Activated naive CD4-positive, alpha-beta T cell treated with anti-CD3 and anti-CD28 coated beads for 36 hours (primary cell): ENCODE measurements at regions not wholly inside any gene's neighbourhood (a gene's known extent, or its start where the extent isn't known, plus 50 kb on each side); places are given as distances from the start of the nearest gene placed in this dataset.
"Not testable (repeated sequence)": the region's sequence is repeated elsewhere in the genome, so short reads cannot be mapped to it uniquely, and the experiment has no call there.

ENCODE experiments used
- CTCF ChIA-PET: fragments of 350-600 bp; sonication (Branson Sonifier 250); formaldehyde crosslinking; loops from one replicate; lab custom pipeline; 2021; ENCODE audit warnings: antibody characterized with exemption; lab: Charles Lee
- DNase-seq: peaks from one replicate; pipeline ENCODE4 v3.0.0-alpha.2; 2020
- H3K27ac Mint-ChIP-seq: one replicate; pipeline ENCODE4 v1.8.0; 2021; ENCODE audit warnings: mild to moderate bottlenecking, mixed read lengths
- H3K27me3 Mint-ChIP-seq: one replicate; pipeline ENCODE4 v1.8.0; 2021; ENCODE audit warnings: low read depth, mixed read lengths
- H3K36me3 Mint-ChIP-seq: one replicate; pipeline ENCODE4 v1.8.0; 2021; ENCODE audit warnings: low read depth, mixed read lengths
- H3K4me1 Mint-ChIP-seq: one replicate; pipeline ENCODE4 v1.8.0; 2021; ENCODE audit warnings: low read depth, mixed read lengths
- H3K4me3 Mint-ChIP-seq: one replicate; pipeline ENCODE4 v1.8.0; 2021; ENCODE audit warnings: mild to moderate bottlenecking, moderate library complexity, mixed read lengths
- H3K9me3 Mint-ChIP-seq: one replicate; pipeline ENCODE4 v1.8.0; 2021; ENCODE audit warnings: mixed read lengths
- intact Hi-C: fragments of 100-400 bp; cut with micrococcal nuclease; formaldehyde crosslinking; loops from one replicate; pipeline ENCODE4 v1.15.1; 2023

- H3K9me3 Mint-ChIP-seq, CTCF ChIA-PET, intact Hi-C loops, H3K4me3 Mint-ChIP-seq, H3K27me3 Mint-ChIP-seq, H3K4me1 Mint-ChIP-seq, H3K27ac Mint-ChIP-seq, H3K36me3 Mint-ChIP-seq: not testable (repeated sequence)
- DNase-seq = peak; percentile 12
These were observed 113.5 kb downstream of the METRNL start for GRCh38 chr17:83192789-83193335.

DNA sequence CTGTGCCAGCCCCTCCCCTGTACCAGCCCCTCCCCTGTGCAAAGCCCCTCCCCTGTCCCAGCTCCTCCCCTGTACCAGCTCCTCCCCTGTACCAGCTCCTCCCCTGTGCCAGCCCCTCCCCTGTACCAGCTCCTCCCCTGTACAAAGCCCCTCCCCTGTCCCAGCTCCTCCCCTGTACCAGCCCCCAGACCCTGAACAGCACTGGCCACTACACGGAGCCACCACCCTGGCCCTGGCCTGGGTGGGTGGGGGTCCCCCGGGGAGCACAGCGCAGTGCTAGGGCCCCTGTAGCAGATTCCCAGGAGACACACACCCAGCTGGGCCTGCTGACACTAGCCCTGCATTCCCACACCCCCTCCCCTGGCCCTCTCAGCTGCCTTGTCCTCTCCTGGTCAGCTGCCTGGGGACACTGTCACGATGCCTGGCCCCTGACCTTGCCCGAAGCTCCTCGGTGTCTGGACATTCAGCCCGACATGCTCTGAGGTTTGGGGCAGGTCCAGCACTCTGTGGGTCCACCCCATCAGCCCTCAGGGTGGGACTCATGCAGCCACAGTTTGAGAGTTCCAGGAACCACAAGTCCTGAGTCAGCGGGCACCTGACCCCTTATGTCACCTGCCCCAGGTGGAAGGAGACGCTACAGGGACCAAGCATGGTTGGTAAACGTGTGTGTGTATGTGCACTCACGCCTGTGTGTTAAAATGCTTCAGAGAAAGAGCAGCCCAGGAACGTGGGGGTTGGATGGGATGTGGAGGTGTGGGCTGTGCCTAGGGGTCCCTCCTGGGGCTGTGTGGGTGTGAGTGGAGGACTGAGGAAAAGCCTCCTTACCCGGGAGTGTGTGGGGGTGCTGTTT lies 114.2 kb downstream of the METRNL start:
- no peaks in the 10 kb centered on the region for H3K27me3 Mint-ChIP-seq
- H3K4me3 Mint-ChIP-seq = no peak overlapping the region
- H3K27ac Mint-ChIP-seq = no peak overlapping the region
- no peak for DNase-seq
- H3K36me3 Mint-ChIP-seq = no peaks in the 10 kb centered on the region
- no peaks in the 10 kb centered on the region for H3K9me3 Mint-ChIP-seq
- intact Hi-C loops = no loop called here
- H3K4me1 Mint-ChIP-seq = peaks cover 7% of the 10 kb centered on the region
- CTCF ChIA-PET = no interaction called here

DNA sequence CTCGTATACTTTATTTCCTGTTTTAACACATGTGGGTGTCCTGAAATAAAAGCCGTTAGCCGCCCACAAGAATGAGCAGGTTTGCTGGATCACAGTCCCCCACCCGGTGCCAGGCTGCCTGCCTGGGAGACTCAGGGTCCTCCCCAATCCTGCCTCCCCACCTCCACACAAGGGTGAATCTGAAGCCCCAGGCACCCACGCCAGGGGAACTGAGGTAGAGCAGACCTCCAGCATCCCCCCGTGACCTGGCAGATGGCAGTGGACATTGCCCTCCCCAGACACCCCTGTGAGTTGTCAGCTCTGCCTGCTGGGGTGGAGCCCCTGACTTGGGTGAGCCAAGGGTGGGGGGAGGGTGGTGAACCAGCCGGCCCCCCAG lies 114.8 kb downstream of the METRNL start:
- CTCF ChIA-PET = no interaction called here
- Mint-ChIP-seq H3K27ac (no peak overlapping the region), H3K4me1 (peaks cover 14% of the 10 kb centered on the region), H3K36me3 (no peaks in the 10 kb centered on the region), H3K27me3 (no peaks in the 10 kb centered on the region), H3K9me3 (no peaks in the 10 kb centered on the region), H3K4me3 (no peak overlapping the region)
- no peak for DNase-seq
- intact Hi-C loops = no loop called here

DNA sequence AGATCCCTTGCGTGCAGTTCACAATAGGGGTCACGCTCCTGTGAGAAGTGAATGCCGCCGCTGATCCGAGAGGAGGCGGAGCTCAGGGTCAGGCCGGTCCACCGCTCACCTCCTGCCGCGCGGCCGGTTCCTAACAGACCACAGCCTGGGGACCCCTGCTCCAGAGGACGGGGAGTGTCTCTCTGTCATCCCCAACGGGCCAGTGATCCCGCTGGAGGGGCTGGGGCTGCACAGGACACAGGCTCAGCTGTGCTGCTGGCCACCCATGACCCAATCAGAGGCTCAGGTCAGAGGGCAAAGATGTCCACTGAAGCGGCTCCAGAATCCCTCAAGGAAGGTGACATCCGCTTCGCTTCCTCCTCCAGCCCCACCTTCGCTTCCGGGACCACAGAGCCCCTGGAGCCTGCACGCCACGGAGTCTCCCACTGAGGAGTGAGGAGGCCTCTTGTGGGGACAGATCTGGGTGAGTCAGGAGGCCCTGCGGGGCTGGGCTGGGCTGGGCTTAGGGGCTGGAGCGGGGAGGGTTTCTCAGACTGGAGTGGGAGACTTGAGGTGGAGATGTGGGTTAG lies 115.4 kb downstream of the METRNL start:
- peaks cover 20% of the 10 kb centered on the region for H3K4me1 Mint-ChIP-seq
- intact Hi-C loops = no loop called here
- no peak overlapping the region for H3K27ac Mint-ChIP-seq
- DNase-seq = peak; percentile 3
- no peaks in the 10 kb centered on the region for H3K36me3 Mint-ChIP-seq
- H3K9me3 Mint-ChIP-seq = no peaks in the 10 kb centered on the region
- H3K4me3 Mint-ChIP-seq = no peak overlapping the region
- CTCF ChIA-PET = no interaction called here
- H3K27me3 Mint-ChIP-seq = no peaks in the 10 kb centered on the region

DNA sequence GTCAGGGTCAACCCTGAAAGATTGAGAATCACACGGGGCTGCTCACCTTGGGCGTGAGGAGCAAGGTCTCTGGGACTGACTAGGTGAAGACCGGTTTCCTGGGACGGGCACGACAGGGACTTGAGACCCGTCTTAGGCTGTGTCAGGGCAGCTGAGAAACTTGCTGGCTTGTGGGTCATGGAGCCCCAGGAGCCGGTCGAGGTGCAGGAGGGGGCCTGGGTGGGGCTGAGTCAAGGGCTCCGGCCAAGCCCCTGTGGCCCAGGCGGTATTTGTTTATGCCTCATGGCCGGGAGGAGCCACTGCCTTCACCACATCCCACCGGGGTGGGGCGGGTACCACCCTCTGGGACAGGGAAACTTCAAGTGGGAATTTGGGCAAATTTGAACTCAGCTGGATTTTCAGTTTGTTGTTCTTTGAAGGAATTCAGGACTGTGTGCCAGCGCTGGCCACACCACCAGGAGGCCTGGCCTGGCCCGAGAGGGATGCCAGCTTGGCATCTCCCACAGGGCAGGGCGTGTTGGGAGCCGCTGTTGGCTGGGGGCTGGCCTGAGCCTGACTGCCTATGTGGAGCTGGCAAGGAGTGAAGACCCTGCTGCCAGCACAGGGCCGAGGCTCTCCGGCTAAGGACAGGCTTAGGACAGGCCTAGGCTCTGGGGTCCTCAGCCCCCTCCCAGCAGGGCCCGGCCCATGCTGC lies 116.1 kb downstream of the METRNL start:
- CTCF ChIA-PET = no interaction called here
- no peak overlapping the region for H3K27ac Mint-ChIP-seq

GRCh38 chr17:83196024-83196365 lies 116.6 kb downstream of the METRNL start:
- no peaks in the 10 kb centered on the region for H3K27me3 Mint-ChIP-seq
- H3K4me1 Mint-ChIP-seq = peaks cover 32% of the 10 kb centered on the region
- intact Hi-C loops = no loop called here
- DNase-seq = peak; percentile 4
- no peak overlapping the region for H3K4me3 Mint-ChIP-seq
- H3K36me3 Mint-ChIP-seq = no peaks in the 10 kb centered on the region
- H3K27ac Mint-ChIP-seq = no peak overlapping the region
- no peaks in the 10 kb centered on the region for H3K9me3 Mint-ChIP-seq
- CTCF ChIA-PET = no interaction called here

More for the DNA sequence above, 116.1 kb downstream of the METRNL start:
- DNase-seq = peak; percentile 3
- Mint-ChIP-seq H3K4me1 (peaks cover 27% of the 10 kb centered on the region), H3K36me3 (no peaks in the 10 kb centered on the region), H3K9me3 (no peaks in the 10 kb centered on the region), H3K4me3 (no peak overlapping the region), H3K27me3 (no peaks in the 10 kb centered on the region)
- intact Hi-C loops = no loop called here

GRCh38 chr17:83196366-83196765 lies 117.0 kb downstream of the METRNL start:
- H3K36me3 Mint-ChIP-seq = no peaks in the 10 kb centered on the region
- intact Hi-C loops = no loop called here
- no peak overlapping the region for H3K27ac Mint-ChIP-seq
- CTCF ChIA-PET = no interaction called here
- peaks cover 33% of the 10 kb centered on the region for H3K4me1 Mint-ChIP-seq
- no peaks in the 10 kb centered on the region for H3K9me3 Mint-ChIP-seq
- DNase-seq = no peak
- H3K4me3 Mint-ChIP-seq = no peak overlapping the region
- no peaks in the 10 kb centered on the region for H3K27me3 Mint-ChIP-seq

GRCh38 chr17:83196973-83197880 lies 117.8 kb downstream of the METRNL start:
- CTCF ChIA-PET = no interaction called here
- Mint-ChIP-seq H3K36me3 (no peaks in the 10 kb centered on the region), H3K4me1 (peaks cover 33% of the 10 kb centered on the region), H3K27ac (no peak overlapping the region), H3K9me3 (no peaks in the 10 kb centered on the region), H3K27me3 (no peaks in the 10 kb centered on the region), H3K4me3 (no peak overlapping the region)
- no peak for DNase-seq
- intact Hi-C loops = no loop called here

- Mint-ChIP-seq H3K27me3 (no peaks in the 10 kb centered on the region), H3K27ac (peak overlapping the region; percentile 83), H3K36me3 (no peaks in the 10 kb centered on the region), H3K9me3 (no peaks in the 10 kb centered on the region), H3K4me3 (peak overlapping the region; percentile 54), H3K4me1 (peaks cover 31% of the 10 kb centered on the region)
- CTCF ChIA-PET = no interaction called here
- intact Hi-C loops = no loop called here
- no peak for DNase-seq
These were observed 119.2 kb downstream of the METRNL start for GRCh38 chr17:83198366-83199341.

- Mint-ChIP-seq H3K4me1 (peaks cover 25% of the 10 kb centered on the region), H3K27ac (peak overlapping the region; percentile 83), H3K36me3 (no peaks in the 10 kb centered on the region), H3K9me3 (no peaks in the 10 kb centered on the region), H3K4me3 (peak overlapping the region; percentile 54), H3K27me3 (no peaks in the 10 kb centered on the region)
- DNase-seq = peak; percentile 70
- CTCF ChIA-PET = interaction anchor here (1.0 to 1.2 kb wide), 2 partner anchors 15 to 61 kb away, joined by 3 read pairs; no protein-coding TSS in a partner anchor
- intact Hi-C loops = no loop called here
These were observed 120.2 kb downstream of the METRNL start for GRCh38 chr17:83199500-83200201.
